Vagina (tissue), 2 donors: ENCODE measurements at regions not wholly inside any gene's neighbourhood (a gene's known extent, or its start where the extent isn't known, plus 50 kb on each side); places are given as distances from the start of the nearest gene placed in this dataset.

Source experiments
- POLR2AphosphoS5 ChIP-seq, 2 donors: sonication (generic); formaldehyde crosslinking; IDR thresholded peaks; one replicate each; pipeline ENCODE4 v1.9.0; 2017; ENCODE audit warnings: antibody characterized with exemption in 2 of 2, mild to moderate bottlenecking in 2 of 2, low read depth in 1 of 2; ENCODE audit not compliant: insufficient read depth in 1 of 2
- TF ChIP-seq, protein P1 (sequence below), 3 experiments: fragments of 450-650 bp in 2 of 3; fragments of 200-600 bp in 1 of 3; sonication (generic) in 1 of 3; IDR thresholded peaks; one replicate each; pipeline ENCODE4 v1.5.1; 2017 to 2019; ENCODE audit warnings: antibody characterized with exemption in 3 of 3, mild to moderate bottlenecking in 2 of 3, moderate library complexity in 2 of 3

DNA sequence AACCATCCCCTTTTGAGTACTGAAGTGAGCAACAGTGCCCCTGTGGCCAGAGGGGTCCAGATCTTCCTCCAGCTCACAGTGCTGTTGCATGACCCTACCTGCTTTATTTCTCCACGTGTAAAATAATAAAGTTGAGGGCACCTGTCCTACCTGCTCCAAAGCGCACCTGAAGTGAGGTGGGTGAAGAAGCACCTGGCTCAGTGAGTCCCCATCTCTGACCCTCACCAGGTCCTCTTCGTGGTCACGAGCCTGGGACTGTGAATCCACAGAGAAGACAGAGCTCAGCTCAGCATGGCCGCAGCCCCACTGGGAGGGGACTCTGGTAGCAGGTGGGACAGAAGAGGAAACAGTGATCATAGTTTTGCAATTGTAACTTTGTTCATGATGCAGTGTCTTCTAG lies 976.7 kb upstream of the TMEM132C start:
- no peak for TF ChIP-seq POLR2AphosphoS5 (IDR thresholded peaks at IDR 0.05; ENCODE audit: insufficient read depth in 1 of 2, low read depth in 1 of 2)
- TF ChIP-seq, protein P1, sequence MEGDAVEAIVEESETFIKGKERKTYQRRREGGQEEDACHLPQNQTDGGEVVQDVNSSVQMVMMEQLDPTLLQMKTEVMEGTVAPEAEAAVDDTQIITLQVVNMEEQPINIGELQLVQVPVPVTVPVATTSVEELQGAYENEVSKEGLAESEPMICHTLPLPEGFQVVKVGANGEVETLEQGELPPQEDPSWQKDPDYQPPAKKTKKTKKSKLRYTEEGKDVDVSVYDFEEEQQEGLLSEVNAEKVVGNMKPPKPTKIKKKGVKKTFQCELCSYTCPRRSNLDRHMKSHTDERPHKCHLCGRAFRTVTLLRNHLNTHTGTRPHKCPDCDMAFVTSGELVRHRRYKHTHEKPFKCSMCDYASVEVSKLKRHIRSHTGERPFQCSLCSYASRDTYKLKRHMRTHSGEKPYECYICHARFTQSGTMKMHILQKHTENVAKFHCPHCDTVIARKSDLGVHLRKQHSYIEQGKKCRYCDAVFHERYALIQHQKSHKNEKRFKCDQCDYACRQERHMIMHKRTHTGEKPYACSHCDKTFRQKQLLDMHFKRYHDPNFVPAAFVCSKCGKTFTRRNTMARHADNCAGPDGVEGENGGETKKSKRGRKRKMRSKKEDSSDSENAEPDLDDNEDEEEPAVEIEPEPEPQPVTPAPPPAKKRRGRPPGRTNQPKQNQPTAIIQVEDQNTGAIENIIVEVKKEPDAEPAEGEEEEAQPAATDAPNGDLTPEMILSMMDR (IDR thresholded peaks at IDR 0.05) = no peak
